Hepatocyte (in vitro differentiated cells): ENCODE measurements at regions not wholly inside any gene's neighbourhood (a gene's known extent, or its start where the extent isn't known, plus 50 kb on each side); places are given as distances from the start of the nearest gene placed in this dataset.

Source experiments
- DNase-seq: peaks from one replicate; pipeline ENCODE4 v3.0.0-alpha.2; 2016; ENCODE audit warnings: low spot score
- H2AFZ ChIP-seq: fragments of 200-600 bp; sonication (generic); 2 replicates; pipeline ENCODE4 v1.6.0; 2016; ENCODE audit warnings: antibody characterized with exemption, mild to moderate bottlenecking
- H3K27ac ChIP-seq: fragments of 200-600 bp; sonication (generic); 2 replicates; pipeline ENCODE4 v1.5.1; 2016; ENCODE audit warnings: mild to moderate bottlenecking
- H3K27me3 ChIP-seq: fragments of 200-600 bp; sonication (generic); 2 replicates; pipeline ENCODE4 v1.6.1; 2016
- H3K36me3 ChIP-seq: fragments of 200-600 bp; sonication (generic); replicated peaks from 2 replicates; pipeline ENCODE4 v1.5.1; 2016; ENCODE audit warnings: low read depth; ENCODE audit not compliant: insufficient read depth
- H3K4me1 ChIP-seq: fragments of 200-600 bp; sonication (generic); 2 replicates; pipeline ENCODE4 v1.5.1; 2016; ENCODE audit warnings: mild to moderate bottlenecking, moderate library complexity; ENCODE audit not compliant: insufficient read depth
- H3K4me2 ChIP-seq: fragments of 200-600 bp; sonication (generic); 2 replicates; pipeline ENCODE4 v1.6.0; 2016
- H3K4me3 ChIP-seq: fragments of 200-600 bp; sonication (generic); 2 replicates; pipeline ENCODE4 v1.5.1; 2016; ENCODE audit warnings: mild to moderate bottlenecking
- H3K79me2 ChIP-seq: fragments of 200-600 bp; sonication (generic); 2 replicates; pipeline ENCODE4 v1.6.0; 2017; ENCODE audit warnings: mild to moderate bottlenecking
- H3K9me2 ChIP-seq: fragments of 200-600 bp; sonication (generic); replicated peaks from 2 replicates; pipeline ENCODE4 v1.6.0; 2017; ENCODE audit warnings: mild to moderate bottlenecking; ENCODE audit not compliant: insufficient read depth
- H3K9me3 ChIP-seq: fragments of 200-600 bp; sonication (generic); 2 replicates; pipeline ENCODE4 v1.5.1; 2016; ENCODE audit warnings: low read depth, mild to moderate bottlenecking
- H4K20me1 ChIP-seq: fragments of 200-600 bp; sonication (generic); 2 replicates; pipeline ENCODE4 v1.6.0; 2016; ENCODE audit warnings: mild to moderate bottlenecking; ENCODE audit not compliant: insufficient read depth, poor library complexity, severe bottlenecking
- CTCF ChIP-seq: fragments of 200-600 bp; sonication (generic); IDR thresholded peaks from 2 replicates; pipeline ENCODE4 v1.5.1; 2016; ENCODE audit warnings: antibody characterized with exemption, mild to moderate bottlenecking; ENCODE audit not compliant: poor library complexity
- EZH2 ChIP-seq: fragments of 200-600 bp; sonication (generic); IDR thresholded peaks from 2 replicates; pipeline ENCODE4 v1.6.1; 2016; ENCODE audit warnings: antibody characterized with exemption, mild to moderate bottlenecking, borderline replicate concordance
- EZH2phosphoT487 ChIP-seq: fragments of 200-600 bp; sonication (generic); IDR thresholded peaks from one replicate; pipeline ENCODE4 v1.6.1; 2018; ENCODE audit warnings: antibody characterized with exemption, mild to moderate bottlenecking, low read depth, moderate library complexity; ENCODE audit not compliant: unreplicated experiment, severe bottlenecking
- WGBS: methylation state at CpG from one replicate; pipeline ENCODE4 v1.1.6; 2016; ENCODE audit warnings: low lambda C conversion rate; ENCODE audit errors: missing lambda C conversion rate; 5-methylcytosine and 5-hydroxymethylcytosine counted together

GRCh38 chr13:94928127-94928775 is 215.9 kb upstream of the SOX21 start:
- no peak overlapping the region for H3K4me3 ChIP-seq
- no peaks in the 10 kb centered on the region for H3K9me2 ChIP-seq
- H4K20me1 ChIP-seq = no peaks in the 10 kb centered on the region
- no peak overlapping the region for H2AFZ ChIP-seq
- WGBS = 90% methylated on average over 5 of the region's 5 CpGs
- H3K4me1 ChIP-seq = no peaks in the 10 kb centered on the region
- H3K27me3 ChIP-seq = no peaks in the 10 kb centered on the region
- H3K27ac ChIP-seq = no peak overlapping the region
- TF ChIP-seq EZH2 (no peak), EZH2phosphoT487 (no peak), CTCF (no peak)
- H3K9me3 ChIP-seq = no peaks in the 10 kb centered on the region
- H3K36me3 ChIP-seq = no peaks in the 10 kb centered on the region
- H3K79me2 ChIP-seq = no peaks in the 10 kb centered on the region
- no peak overlapping the region for H3K4me2 ChIP-seq
- no peak for DNase-seq

GRCh38 chr13:94925263-94925662 is 212.9 kb upstream of the SOX21 start:
- Histone ChIP-seq H3K4me1 (no peaks in the 10 kb centered on the region), H3K4me2 (no peak overlapping the region), H3K79me2 (no peaks in the 10 kb centered on the region), H3K27ac (no peak overlapping the region), H3K9me3 (no peaks in the 10 kb centered on the region), H4K20me1 (no peaks in the 10 kb centered on the region), H3K27me3 (peaks cover 13% of the 10 kb centered on the region), H3K4me3 (no peak overlapping the region), H3K36me3 (no peaks in the 10 kb centered on the region), H3K9me2 (no peaks in the 10 kb centered on the region), H2AFZ (no peak overlapping the region)
- TF ChIP-seq CTCF = no peak
- TF ChIP-seq EZH2phosphoT487 = no peak
- WGBS = 65% methylated on average over 3 of the region's 3 CpGs
- no peak for DNase-seq

GRCh38 chr13:94921181-94921580 is 208.8 kb upstream of the SOX21 start:
- no peak overlapping the region for H3K4me3 ChIP-seq
- H4K20me1 ChIP-seq = no peaks in the 10 kb centered on the region
- no peak for DNase-seq
- H3K27me3 ChIP-seq = peaks cover 21% of the 10 kb centered on the region
- TF ChIP-seq CTCF = no peak
- no peak for TF ChIP-seq EZH2
- TF ChIP-seq EZH2phosphoT487 = no peak
- no peak overlapping the region for H2AFZ ChIP-seq
- no peaks in the 10 kb centered on the region for H3K9me2 ChIP-seq
- H3K36me3 ChIP-seq = no peaks in the 10 kb centered on the region
- 59% methylated on average over 4 of the region's 4 CpGs for WGBS
- no peak overlapping the region for H3K4me2 ChIP-seq
- no peaks in the 10 kb centered on the region for H3K4me1 ChIP-seq
- H3K9me3 ChIP-seq = no peaks in the 10 kb centered on the region
- no peaks in the 10 kb centered on the region for H3K79me2 ChIP-seq
- no peak overlapping the region for H3K27ac ChIP-seq
